GM21576 (cell line): ENCODE measurements at regions not wholly inside any gene's neighbourhood (a gene's known extent, or its start where the extent isn't known, plus 50 kb on each side); places are given as distances from the start of the nearest gene placed in this dataset.
A peak's percentile ranks its signal among the peaks of the same experiment; 100 is the strongest.

Source experiments
- ATAC-seq: cut with Tn5 transposase; IDR thresholded peaks from one replicate; pipeline ENCODE4 v1.9.1; 2021; ENCODE audit warnings: mild to moderate bottlenecking, moderate library complexity; ENCODE audit not compliant: unreplicated experiment

DNA sequence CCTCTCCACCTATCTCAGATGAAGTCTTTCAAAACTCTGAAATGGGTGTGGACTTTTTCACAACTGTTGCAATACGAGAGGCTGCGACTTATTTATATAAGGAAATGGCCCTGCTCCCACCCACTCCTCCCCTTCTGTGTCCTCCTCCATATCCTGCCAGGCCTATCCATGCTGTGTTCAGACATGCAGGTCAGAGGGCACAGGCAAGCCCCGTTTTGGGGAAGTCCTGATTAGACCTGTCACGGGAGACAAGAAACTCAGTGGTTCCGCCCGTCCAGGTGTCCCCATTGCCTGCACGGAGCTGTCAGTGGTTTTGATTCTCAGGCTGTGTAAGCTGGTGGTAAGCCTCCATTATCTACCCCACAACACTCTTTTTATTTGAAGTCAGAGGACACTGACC, 99.6 kb upstream of the MGAT5 start:
- ATAC-seq = peak; percentile 65

DNA sequence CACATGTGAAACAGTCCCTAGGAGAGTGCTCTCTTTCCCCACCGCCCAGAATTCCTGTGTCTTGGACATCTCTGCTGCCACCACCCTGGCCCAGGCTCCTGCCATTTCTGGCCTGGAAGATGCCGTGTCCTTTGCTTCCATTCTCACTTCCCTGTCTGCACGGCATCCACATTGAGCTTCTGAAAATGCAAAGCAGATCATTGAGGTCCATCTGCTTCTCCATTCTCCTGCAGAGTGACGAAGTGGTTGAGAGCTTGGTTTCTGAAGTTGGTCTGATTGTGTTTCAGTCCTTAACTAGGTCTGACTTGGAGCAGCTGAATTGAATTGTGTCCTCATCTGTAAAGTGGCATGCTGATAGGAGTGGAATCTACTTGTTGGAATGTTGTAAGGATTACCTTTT, 98.7 kb upstream of the MGAT5 start:
- peak; percentile 75 for ATAC-seq

DNA sequence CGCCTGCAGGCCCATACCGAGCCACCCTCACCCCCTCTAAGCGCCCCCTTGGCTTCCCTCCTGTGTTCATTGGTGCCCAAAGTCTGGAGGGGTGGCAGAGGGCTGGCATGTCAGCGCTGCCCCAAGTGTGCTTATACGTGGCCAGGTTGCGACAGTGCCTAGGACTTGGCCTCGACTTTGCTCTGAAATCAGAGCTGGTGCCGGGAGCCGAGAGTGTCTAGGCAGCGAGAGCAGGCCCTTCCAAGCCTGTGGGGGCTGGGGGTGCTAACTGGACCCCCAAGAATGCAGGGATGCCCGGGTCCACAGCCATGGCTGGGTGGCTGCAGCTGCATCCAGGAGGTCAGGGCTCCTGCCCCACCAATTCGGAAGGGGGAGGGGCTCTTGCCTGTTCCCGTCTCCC, 95.6 kb upstream of the MGAT5 start:
- no peak for ATAC-seq

DNA sequence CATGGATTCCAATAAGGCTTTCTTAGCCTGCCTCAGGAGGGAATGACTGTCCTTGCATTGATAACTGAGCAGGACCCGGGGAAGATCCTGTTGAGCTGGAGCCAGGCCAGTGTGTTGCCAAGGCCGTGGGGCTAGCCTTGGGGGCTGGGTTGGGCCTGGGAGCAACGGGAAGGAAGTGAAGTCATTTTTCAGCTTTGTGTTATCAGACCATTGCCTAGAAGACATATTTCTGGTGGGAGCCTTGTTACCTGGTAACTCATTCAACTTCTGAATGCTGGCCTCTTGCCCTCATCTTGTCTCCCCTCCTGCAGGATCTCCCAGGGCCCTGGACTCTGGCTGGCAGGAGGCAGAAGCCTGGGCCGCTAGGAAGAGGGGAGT, 92.7 kb upstream of the MGAT5 start:
- ATAC-seq = no peak

DNA sequence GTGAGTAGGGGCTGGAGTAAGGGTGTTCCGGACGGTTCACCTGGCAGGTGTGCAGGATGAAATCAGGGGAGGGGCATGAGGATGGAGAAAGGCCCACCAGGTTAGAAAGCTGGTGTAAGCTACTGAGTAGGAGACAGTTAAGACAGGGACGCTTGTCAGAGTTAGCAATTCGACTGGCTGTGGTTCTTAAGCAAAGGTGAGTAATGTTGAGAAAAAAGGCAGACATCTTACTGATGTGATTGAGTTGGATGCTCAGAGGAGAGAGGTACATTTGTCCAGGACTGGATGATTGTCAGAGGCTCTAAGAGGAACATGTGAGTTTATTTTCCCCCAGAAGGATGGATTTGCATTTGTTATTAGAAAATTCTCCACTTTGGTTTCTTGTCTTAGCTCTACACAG, 90.5 kb upstream of the MGAT5 start:
- no peak for ATAC-seq

DNA sequence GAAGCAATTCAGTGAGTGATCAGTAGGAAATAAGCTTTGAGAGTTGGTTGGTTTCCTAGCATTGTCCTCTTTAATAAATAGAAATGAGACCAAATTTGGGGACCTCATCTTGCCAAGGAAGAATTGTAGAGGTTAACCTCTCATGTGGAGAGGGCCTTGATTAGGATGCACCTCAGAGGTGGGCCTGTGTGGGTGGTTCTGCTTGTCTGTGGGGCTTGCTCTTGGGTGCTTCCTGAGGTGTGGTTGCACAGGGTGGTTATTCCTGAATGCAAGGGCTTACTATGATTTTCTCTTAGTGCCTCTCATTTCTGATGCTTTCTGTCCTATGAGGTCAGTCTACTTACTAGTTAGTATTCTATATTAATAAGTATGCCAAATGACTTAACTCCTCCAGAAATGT, 89.6 kb upstream of the MGAT5 start:
- ATAC-seq = no peak

DNA sequence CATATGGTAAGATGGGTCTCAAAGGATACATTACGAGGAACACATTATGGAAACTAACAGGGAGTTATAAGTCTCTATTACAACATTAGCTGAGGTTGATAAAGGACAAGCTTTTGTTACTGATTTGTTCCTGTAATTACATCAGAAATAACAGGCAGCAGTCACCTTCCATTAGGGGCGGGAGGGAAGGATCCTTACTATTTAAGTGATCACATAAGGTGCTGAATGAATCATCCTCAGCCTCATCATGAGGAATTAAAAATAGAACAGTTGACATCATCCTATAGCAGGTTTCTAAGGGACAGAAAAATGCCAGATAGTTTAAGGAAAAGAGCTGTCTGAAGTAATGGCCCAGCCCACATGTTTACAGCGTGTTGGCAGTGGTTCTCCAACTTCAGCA, 86.9 kb upstream of the MGAT5 start:
- no peak for ATAC-seq

DNA sequence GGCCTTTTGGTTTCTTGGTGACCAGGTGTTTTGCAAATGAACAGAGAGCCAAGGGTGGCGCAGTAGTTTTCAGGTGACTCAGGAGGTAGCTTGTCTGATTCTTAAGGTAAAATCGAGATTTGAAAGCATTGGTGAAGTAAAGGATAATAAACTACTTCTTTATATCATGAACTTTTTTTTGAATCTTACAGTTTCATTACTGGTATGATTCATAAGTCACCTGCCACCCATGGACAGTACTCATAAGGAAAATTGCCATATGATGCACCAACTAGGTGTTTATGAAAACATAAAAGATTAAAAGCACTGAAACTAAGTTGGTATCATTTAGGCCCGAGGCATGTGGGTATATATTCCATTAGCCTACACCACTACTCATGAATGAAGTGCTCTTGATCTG, 84.1 kb upstream of the MGAT5 start:
- peak; percentile 65 for ATAC-seq

DNA sequence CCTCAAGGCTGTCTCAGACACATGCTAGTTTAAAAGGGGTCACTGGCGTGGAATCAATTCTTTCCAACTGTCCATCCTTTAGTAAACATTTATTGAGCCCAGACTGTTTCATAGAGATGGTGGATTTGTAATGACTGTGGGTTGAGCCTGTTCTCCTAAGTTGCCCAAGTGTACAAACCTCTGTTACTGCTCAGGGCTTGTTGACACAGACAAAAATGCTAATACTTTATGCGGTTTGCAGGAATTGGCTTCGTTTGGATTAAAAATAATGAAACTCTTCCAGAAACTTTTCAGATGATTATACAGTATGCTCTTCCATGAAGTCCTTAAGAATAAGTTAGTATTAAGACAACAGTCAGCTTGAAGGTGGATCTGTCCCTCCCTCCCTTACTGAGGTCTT, 83.6 kb upstream of the MGAT5 start:
- ATAC-seq = no peak

DNA sequence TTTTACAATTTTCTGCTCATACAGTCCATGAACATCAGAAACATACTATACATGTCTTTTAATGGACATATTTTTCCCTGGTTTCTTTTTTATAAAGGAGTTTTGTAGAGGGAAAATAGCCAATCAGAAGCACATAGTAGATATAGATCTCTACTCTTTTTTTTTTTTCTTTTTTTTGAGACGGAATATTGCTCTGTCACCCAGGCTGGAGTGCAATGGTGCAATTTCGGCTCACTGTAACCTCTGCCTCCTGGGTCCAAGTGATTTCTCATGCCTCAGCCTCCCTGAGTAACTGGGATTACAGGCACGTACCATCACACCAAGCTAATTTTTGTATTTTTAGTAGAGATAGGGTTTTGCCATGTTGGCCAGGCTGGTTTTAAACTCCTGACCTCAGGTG, 83.2 kb upstream of the MGAT5 start:
- ATAC-seq = no peak

DNA sequence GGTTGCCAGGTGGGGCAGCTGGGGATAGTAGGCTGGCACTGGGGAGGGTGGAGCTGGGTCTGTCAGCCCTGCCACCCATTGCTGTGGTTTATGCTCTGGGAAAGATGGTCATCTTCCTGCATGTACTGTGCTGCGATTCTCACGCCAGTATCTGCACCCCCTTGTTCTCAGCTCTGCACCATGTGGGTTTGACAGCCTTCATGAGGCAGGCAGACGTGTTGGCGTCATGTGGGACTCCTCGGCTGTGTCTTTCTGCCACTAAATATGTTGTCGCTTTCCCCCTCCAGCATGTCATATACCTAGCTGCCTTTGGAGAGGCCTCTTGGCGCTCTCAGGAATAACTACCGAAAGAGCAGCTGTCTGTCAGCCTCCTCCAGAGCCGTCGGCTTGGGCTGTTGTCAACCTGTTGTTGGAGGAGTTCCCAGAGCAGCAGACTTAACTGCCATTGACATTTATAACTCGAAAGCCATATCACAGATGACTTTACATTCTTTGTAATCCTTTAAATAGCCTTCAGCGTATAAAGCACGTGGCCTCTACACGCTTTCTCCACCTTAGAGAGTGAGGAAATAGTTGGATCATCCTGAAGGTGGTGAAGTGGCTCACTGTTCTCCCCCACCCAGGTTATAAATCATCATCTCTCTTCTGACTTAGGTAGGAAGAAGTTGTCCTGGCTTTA, 80.4 kb upstream of the MGAT5 start:
- no peak for ATAC-seq

DNA sequence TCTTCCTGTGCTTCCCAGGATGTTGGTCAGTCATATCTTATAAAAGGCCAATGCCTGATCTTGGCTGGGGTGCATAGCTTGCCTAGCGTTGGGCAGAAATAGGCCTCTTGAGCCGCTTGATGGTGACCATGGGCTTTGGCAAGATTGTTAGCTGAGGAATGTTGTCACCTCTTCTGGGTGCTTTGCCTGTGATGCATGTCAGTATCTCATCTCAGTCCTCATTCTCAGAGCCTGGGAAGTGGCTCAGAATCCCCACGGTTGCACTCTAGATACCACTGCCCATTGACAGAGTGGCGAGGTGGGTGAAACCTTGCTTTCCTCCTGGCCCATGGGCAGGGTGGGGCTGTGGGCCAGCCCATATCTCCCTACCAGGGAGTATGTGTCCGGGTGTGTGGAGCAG, 79.2 kb upstream of the MGAT5 start:
- no peak for ATAC-seq

DNA sequence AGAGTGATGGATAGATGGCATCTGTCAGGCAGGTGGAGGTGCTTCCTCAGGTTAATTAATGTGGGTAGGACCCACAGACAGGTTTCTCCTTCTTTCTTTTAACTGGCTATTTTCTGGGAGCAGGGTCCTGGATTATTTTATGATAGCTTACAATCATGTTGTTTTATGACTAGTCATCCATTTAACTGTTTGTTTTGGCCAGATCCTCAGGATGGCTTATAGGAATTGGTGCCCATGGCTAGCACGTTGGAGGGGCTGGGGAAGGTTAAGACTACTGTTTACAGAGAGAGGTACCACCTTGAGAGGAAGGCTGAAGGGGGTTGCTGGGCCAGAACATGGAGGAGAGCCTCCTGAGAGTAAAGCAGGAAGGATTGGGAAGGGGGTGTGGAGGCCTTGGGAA, 78.0 kb upstream of the MGAT5 start:
- no peak for ATAC-seq

DNA sequence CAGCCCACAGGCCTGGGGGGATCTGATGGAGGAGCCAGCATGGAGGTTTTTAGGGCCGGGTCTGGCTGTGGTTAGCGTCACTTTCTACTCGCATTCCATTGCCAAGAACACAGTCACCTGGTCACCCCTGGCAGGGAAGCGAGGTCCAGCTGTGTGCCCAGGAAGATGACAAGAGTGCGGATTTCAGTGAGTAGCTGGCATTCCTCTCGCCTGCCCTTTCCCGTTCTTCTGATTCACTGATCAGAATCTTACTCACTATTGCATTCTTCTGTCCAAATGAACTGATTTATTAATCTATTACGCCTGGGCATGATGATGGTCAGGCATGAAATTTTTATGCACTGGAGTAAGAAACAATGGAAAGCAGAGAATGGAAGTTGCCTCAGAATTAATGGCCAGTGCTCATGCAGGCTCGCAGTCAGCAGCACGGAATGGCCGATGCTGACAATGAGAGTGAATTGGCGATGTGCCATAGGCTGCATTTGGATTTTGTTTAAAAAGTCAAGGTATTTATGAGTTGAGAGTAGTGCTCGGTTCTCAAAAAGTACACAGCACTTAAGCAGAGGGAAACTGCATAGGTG, 76.4 kb upstream of the MGAT5 start:
- no peak for ATAC-seq

DNA sequence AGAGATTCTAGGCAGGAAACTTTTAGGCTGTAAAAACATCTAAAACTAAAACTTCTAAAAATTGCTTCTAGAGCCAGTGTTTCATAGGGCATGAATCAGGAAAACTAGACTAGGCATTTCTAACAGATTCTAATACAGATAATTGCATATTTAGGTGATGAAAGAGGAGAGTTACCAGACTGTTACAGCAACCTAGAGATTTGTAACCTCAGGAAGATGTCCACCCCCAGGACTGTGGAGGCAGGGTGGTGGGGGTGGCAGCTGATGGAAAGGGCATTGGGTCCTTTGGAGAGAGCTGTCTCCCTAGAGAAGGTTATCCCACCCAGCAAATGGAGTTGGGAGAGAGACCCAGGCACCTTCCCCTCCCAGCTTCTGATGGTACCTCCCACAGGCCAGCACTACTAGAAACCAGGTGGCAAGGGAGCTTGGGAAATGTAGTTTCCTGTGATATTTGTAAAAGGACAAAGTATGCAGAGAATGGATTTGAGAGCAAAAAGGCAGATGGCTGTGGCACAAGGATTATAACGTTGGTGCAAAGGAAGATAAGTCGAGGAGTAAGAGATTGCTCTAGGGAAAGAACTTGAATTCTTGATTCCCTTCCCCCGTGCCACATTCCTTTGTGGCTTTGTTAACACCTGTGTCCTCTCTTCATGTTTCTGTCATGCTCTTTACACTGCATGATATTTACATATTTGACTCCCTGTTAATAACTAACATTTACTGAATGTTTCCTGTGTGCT, 75.6 kb upstream of the MGAT5 start:
- ATAC-seq = peak; percentile 42

DNA sequence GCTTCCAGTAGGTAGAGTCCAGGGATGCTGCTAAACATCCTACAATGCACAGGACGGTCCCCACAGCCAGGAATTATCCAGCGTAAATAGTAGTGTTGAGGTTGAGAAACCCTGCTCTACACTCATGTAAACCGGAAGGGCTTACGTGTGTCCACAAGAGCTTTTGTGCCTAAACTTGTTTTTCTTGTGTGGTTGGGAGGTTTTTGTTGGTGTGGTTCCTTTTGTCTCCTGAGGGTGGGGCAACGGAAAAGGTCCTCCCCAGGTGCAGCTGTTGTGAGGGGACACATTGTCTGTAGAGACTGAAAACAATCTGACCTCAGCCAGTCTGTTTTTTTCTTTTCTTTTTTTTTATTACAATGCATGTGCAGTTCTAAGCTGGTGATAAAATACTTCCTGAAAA, 72.7 kb upstream of the MGAT5 start:
- ATAC-seq = peak; percentile 64

DNA sequence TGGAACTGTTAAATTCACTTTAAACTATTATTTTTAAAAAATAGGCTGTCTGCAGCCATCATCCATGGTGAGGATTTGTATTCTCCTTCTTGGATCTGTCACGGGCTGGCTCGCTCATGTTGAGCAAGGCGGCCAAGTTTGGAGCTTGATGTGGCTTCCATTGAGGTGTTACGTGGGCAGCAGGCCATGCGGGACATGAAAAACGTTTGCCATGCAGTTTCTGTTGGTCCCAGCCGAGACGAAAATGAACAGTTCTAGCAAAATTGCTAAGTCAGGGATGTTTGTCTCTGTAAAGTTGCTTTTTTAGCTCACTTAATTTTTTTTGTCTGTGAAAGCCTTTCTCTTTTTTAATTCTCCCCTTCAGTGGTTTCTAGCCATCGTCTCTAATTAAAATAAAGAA, 70.2 kb upstream of the MGAT5 start:
- no peak for ATAC-seq

DNA sequence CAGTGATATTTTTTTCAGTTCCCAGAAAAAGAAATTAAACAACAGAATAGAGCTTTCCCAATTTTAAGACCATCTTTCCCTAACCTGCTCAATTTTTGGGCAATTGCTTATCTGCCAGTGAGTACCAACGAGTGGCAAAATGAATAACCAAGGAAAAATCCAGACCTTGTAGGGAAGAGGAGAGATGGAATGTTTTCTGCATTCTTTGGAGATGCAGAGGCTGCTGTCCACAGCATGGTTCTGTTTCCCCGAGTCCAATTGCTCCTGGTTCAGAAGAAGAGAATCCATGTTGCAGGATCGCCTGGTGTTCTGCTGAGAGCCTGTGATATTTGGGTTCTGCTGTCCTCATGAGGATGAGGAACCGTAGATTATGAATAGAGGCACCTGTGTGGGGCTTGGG, 68.2 kb upstream of the MGAT5 start:
- ATAC-seq = no peak

DNA sequence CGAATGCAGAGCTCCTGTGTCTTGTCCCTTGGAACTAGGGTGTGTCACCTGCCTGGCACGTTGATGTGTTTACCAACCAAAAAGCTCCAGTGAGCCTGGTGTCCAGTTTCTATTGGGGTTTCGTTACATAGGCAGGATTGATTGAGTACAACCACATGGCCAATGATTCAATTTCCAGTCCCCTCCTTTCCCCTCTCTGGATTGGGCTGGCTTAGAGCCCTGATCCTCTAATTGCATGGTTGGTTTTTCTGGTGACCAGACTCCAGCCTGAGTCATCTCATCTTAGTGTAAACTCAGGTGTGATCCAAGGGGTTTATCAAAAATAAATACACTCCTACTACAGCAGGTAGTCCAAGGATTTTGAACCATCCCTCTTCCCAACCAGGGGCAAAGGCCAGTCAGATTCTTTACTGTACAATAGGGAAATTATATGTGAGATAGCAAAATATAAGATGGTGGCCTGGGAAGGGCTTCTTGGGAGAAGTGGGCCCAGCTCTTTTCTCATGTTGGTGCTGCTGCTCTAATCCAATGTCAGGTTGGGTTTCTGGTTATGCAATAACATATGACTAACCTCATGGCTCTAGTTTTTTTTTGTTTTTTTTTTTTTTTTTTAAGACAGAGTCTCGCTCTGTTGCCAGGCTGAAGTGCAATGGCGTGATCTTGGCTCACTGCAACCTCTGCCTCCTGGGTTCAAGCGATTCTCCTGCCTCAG, 64.7 kb upstream of the MGAT5 start:
- ATAC-seq = no peak

DNA sequence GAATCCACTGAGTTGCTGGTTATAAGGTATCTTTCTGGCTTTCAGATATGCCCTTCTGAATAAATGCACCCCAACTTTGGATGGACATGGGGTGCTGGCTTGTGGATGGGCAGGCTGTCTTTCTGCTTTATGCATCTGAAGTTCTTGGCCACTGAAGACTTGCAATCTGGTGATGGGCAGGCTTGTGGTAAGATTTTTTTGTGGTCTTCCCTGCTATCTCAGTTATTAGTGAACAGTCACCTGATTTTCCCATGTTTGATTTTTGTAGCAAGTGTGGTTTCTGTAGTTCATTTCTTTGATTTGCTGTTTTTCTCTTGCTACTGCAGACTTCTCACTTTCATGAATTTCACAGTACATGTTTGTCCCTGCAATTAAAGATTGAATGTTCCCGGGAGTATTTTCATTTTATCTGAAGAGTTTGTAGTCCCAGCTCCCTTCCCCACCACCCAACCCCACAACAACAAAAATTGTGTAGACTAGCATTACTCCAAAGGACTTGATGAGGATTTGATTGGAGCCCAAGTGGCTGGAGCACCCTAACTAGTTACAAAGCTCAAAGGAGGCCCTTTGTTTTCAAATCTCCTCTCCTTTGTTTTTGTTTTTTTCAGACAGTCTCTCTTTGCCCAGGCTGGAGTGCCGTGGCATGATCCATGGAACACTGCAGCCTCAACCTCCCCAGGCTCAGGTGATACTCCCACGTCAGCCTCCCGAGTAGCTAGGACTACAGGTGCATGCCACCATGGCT, 63.6 kb upstream of the MGAT5 start:
- ATAC-seq = no peak

DNA sequence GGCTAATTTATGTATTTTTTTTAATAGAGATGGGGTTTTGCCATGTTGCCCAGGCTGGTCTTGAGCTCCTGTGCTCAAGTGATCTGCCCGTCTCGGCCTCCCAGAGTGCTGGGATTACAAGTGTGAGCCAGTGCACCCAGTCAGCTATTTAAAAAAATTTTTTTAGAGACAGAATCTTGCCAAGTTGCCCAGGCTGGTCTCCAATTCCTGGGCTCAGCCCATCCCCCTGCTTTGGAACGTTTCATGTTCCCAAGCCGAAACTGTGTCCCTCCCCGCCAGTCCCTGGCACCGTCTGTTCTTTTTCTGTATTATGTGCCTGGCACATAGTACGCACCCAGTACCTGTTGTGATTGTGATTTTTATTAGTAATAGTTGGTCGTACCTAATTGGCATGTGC, 63.1 kb upstream of the MGAT5 start:
- no peak for ATAC-seq
